ENCODE measurements at regions not wholly inside any gene's neighbourhood (a gene's known extent, or its start where the extent isn't known, plus 50 kb on each side); places are given as distances from the start of the nearest gene placed in this dataset.

DNA sequence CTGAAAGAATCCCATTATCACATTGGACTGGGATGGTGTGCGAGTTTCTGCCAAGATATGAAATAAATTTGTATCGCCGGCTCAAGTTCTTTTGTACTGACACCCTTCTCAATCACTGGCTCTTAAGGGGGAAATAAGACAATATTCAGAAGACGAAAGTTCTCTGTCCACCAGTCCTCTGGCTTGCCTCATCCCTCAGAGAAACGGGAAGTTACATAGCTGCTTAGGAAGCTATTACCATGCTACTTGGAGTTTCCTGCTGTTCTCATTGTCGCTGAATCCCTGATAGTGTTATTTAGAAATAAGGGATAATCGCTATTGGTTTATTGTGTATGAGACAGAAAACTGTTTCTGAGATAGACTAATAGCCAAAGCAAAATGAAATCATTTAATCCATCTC, 205.0 kb upstream of the ZNF521 start:
- H3K9ac ChIP-seq (ENCODE audit: control insufficient read depth, extremely low read depth, insufficient read depth, low read length) = no peak overlapping the region
- no peak for FAIRE-seq
- H3K9me3 ChIP-seq (ENCODE audit: control insufficient read depth, low read depth, low read length) = no peaks in the 10 kb centered on the region
- H3K27ac ChIP-seq (ENCODE audit: control insufficient read depth, insufficient read depth, low read length) = no peak overlapping the region
- no peaks in the 10 kb centered on the region for H4K20me1 ChIP-seq (ENCODE audit: control insufficient read depth, extremely low read depth, insufficient read depth, low read length)
- H3K4me1 ChIP-seq (ENCODE audit: control insufficient read depth, extremely low read depth, insufficient read depth, low read length) = no peaks in the 10 kb centered on the region
- no peaks in the 10 kb centered on the region for H3K9me1 ChIP-seq (ENCODE audit: control insufficient read depth, extremely low read depth, insufficient read depth, low read length)
- no peak overlapping the region for H2AFZ ChIP-seq (ENCODE audit: control insufficient read depth, low read length)
- no peak for DNase-seq (ENCODE audit: low read depth, low spot score)
- dilution Hi-C loops (cut with MboI; ENCODE audit: extremely low pct_ligation_motif_present, low sequenced_read_pairs) = no loop called here
- H3K36me3 ChIP-seq (ENCODE audit: control insufficient read depth in 2 of 2, extremely low read depth in 1 of 2, insufficient read depth in 2 of 2, low read length in 2 of 2) = no peaks in the 10 kb centered on the region
- no peaks in the 10 kb centered on the region for H3K27me3 ChIP-seq (ENCODE audit: control insufficient read depth, extremely low read depth, insufficient read depth, low read length)
- H3K4me2 ChIP-seq (ENCODE audit: control insufficient read depth, extremely low read depth, insufficient read depth, low read depth, low read length) = no peak overlapping the region
- TF ChIP-seq, protein P1, sequence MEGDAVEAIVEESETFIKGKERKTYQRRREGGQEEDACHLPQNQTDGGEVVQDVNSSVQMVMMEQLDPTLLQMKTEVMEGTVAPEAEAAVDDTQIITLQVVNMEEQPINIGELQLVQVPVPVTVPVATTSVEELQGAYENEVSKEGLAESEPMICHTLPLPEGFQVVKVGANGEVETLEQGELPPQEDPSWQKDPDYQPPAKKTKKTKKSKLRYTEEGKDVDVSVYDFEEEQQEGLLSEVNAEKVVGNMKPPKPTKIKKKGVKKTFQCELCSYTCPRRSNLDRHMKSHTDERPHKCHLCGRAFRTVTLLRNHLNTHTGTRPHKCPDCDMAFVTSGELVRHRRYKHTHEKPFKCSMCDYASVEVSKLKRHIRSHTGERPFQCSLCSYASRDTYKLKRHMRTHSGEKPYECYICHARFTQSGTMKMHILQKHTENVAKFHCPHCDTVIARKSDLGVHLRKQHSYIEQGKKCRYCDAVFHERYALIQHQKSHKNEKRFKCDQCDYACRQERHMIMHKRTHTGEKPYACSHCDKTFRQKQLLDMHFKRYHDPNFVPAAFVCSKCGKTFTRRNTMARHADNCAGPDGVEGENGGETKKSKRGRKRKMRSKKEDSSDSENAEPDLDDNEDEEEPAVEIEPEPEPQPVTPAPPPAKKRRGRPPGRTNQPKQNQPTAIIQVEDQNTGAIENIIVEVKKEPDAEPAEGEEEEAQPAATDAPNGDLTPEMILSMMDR (optimal IDR thresholded peaks at IDR 0.05 in 1 of 3, IDR thresholded peaks at IDR 0.05 in 1 of 3, conservative IDR thresholded peaks at IDR 0.05 in 1 of 3; ENCODE audit: extremely low read depth in 1 of 3, insufficient read depth in 2 of 3, low read length in 3 of 3) = no peak
- no peak for TF ChIP-seq EZH2 (IDR thresholded peaks at IDR 0.05; ENCODE audit: low read length)
- no peaks in the 10 kb centered on the region for H3K79me2 ChIP-seq (ENCODE audit: control insufficient read depth, insufficient read depth, low read length)
- no peak overlapping the region for H3K4me3 ChIP-seq (ENCODE audit: control insufficient read depth in 2 of 3, extremely low read depth in 1 of 3, insufficient read depth in 2 of 3, low read depth in 1 of 3, low read length in 3 of 3)

DNA sequence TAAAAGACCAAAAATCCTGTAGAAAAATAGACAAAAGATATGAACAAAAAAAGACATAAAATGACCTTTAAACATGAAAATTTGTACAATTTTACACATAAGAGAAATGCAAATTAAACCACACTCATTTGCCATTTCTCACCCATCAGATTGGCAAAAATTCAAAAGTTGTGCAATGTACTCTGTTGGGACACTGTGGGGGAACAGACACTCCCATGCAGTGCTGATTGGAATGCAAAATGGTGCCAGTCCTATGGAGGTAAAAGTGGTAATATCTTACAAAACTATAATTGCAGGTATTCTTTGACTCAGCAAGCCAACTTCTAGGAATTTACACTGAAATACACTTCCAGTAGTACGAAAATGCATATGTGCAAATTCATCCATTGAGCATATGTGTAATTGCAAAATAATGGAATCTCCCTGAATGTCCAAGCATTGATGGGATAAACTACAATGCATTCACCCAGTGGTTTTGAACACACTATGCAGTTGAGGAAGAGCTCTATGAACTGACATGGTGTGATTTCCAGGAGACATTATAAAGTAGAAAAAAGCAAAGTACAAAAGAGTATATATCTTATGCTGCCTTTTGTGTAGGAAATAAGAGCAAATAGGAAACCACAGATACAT, 201.8 kb upstream of the ZNF521 start:
- TF ChIP-seq EZH2 (IDR thresholded peaks at IDR 0.05; ENCODE audit: low read length) = no peak
- TF ChIP-seq, protein P1 (optimal IDR thresholded peaks at IDR 0.05 in 1 of 3, IDR thresholded peaks at IDR 0.05 in 1 of 3, conservative IDR thresholded peaks at IDR 0.05 in 1 of 3; ENCODE audit: extremely low read depth in 1 of 3, insufficient read depth in 2 of 3, low read length in 3 of 3) = no peak
- Histone ChIP-seq H2AFZ (ENCODE audit: control insufficient read depth, low read length) (no peak overlapping the region), H3K27me3 (ENCODE audit: control insufficient read depth, extremely low read depth, insufficient read depth, low read length) (no peaks in the 10 kb centered on the region), H3K36me3 (ENCODE audit: control insufficient read depth in 2 of 2, extremely low read depth in 1 of 2, insufficient read depth in 2 of 2, low read length in 2 of 2) (no peaks in the 10 kb centered on the region), H4K20me1 (ENCODE audit: control insufficient read depth, extremely low read depth, insufficient read depth, low read length) (no peaks in the 10 kb centered on the region), H3K9ac (ENCODE audit: control insufficient read depth, extremely low read depth, insufficient read depth, low read length) (no peak overlapping the region), H3K79me2 (ENCODE audit: control insufficient read depth, insufficient read depth, low read length) (no peaks in the 10 kb centered on the region), H3K4me2 (ENCODE audit: control insufficient read depth, extremely low read depth, insufficient read depth, low read depth, low read length) (no peak overlapping the region), H3K9me3 (ENCODE audit: control insufficient read depth, low read depth, low read length) (no peaks in the 10 kb centered on the region), H3K4me3 (ENCODE audit: control insufficient read depth in 2 of 3, extremely low read depth in 1 of 3, insufficient read depth in 2 of 3, low read depth in 1 of 3, low read length in 3 of 3) (no peak overlapping the region), H3K4me1 (ENCODE audit: control insufficient read depth, extremely low read depth, insufficient read depth, low read length) (no peaks in the 10 kb centered on the region), H3K9me1 (ENCODE audit: control insufficient read depth, extremely low read depth, insufficient read depth, low read length) (no peaks in the 10 kb centered on the region), H3K27ac (ENCODE audit: control insufficient read depth, insufficient read depth, low read length) (no peak overlapping the region)
- no peak for DNase-seq (ENCODE audit: low read depth, low spot score)
- FAIRE-seq = no peak
- dilution Hi-C loops (cut with MboI; ENCODE audit: extremely low pct_ligation_motif_present, low sequenced_read_pairs) = no loop called here

Data from keratinocyte (primary cell).